SHP77 (cell line): ENCODE measurements at regions not wholly inside any gene's neighbourhood (a gene's known extent, or its start where the extent isn't known, plus 50 kb on each side); places are given as distances from the start of the nearest gene placed in this dataset.
"Not testable (repeated sequence)": the region's sequence is repeated elsewhere in the genome, so short reads cannot be mapped to it uniquely, and the experiment has no call there.

Experiments used
- DNase-seq, 2 experiments: peaks; one replicate each; lab custom pipeline; 2025; lab: John Stamatoyannopoulos, UW

DNA sequence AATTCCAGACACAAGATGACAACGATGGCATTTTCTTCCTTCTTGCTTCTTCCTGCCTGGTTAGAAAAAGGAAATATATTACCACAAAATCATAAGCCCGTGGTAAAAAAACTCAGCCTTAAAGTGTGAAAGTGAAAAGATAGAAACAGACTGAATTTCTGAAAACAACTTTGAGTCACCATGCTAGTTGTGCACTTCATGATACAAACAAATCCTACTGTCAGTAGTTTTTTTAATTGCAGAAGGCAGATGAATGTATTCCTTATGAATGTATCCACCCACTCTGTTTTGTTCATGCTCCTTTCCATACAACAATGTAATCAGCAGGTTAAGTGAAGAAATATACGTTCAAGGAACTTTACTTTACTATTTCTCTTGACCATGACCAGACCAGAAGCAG lies 1144.7 kb downstream of the OTOL1 start:
- no peak for DNase-seq

DNA sequence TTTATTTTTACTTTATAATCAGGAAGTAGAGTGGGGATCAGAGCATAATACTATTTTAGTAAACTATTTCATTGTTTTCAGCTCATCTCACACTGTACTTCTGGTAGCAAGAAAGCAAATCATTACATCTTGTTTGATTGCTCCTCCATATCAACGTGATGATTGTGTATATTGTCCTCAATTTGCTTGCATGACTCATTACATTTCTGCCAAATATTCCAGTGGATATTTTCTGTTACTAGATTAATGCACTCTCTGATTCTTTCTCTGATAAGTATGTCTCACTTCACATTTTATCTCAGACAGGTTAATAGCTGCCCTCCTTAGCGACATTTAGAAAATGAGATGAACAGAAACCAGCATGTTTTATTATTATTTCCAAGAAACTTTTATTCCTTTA lies 1145.3 kb downstream of the OTOL1 start:
- DNase-seq: no peak

DNA sequence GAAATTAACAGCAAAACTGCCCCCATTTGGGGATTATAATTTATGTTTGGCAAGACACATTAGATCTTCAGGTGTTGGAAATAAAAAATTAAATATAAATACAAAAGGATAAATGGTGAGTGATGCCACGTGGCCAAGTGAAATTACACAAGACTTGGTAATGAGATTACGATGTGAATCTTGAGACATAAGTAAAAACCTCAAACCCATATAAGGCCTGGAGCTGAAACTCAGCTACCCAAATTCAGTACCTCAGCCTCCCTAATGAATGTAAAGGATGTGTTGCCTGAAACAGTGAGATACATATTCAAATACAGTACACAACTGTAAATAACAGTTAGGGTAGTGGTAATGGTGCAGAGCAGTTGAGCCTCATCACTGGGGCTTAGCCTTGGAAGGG lies 1146.6 kb downstream of the OTOL1 start:
- DNase-seq: no peak

DNA sequence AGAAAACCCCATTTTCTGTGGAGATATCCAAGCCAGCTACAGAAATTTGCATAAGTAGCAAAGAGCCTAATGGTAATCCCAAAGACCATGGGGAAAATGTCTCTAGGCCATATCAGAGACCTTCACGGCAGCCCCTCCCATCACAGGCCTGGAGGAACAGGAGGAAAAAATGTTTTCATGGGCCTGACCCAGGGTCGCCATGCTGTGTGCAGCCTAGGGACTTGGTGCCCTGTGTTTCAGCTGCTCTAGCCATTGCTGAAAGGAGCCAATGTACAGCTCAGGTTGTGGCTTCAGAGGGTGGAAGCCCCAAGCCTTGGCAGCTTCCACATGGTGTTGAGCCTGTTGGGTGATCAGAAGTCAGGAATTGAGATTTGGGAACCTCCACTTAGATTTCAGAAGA lies 1150.7 kb downstream of the OTOL1 start:
- DNase-seq: no peak

DNA sequence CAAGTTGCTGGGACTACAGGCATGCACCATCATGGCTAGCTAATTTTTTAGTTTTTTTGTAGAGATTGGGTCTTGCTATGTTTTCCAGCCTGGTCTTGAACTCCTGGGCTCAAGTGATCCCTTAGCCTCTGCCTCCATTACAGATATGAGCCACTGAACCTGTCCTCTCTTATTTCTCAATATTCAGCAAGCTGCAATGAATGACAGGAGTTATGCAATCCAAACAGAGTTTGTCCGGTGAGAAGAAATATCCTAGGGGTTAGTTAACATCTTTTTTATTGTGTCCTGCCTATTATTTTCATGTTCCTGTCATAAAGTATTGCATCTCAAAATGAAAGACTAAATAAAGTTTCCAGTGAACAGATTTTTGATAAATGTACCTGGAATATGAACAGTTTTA lies 1161.4 kb downstream of the OTOL1 start:
- no peak for DNase-seq

DNA sequence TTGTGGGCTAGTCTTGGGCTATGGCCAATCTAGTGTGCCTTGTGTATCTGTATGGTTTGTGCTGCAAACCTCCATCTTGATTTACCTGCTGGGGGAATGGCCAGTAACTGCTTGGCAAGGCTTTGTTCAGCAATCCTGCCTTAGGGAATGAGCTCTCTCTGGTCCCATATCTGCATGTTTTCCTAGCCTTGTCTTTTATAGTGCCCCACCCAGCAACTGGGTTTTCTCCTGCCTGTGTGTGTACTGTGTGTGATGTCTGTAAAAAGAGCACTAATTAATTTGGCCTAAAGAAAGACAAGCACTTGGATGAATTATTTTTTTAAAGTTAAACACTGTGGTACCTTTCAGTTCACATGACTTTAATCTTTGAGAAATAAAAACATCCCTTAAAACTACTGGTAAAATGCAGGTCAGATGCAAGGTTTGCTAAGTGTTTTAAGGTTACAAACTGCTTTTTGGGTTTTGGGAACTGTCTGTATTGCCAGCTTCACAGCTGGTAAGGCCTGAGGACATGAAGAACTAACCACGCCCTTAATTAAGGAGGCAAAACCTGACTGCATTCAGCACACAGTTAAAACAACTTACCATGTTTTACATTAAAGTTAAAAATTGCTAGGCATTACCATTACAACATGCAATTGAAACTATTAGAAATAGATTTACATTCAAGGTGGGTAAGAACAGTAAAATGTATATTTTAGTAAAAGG lies 1169.2 kb downstream of the OTOL1 start:
- DNase-seq: no peak

DNA sequence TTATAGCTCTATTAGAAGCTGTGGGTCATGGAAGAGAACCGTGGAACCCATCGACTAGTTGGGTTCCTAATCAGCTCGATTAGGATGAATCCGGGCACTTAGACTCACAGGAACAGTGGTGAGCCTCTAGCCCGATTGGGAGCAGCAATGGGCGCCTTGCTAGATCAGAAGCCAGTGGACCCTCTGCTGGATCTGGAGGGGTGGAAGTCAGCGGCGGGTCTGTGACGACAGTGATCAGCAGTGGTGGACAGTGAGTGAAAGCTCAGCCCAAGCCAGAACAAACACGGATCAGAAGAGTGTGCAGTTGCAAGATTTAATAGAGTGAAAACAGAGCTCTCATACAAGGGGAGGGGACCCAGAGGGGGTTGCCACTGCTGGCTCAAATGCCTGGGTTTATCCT lies 1170.2 kb downstream of the OTOL1 start:
- DNase-seq: no peak

DNA sequence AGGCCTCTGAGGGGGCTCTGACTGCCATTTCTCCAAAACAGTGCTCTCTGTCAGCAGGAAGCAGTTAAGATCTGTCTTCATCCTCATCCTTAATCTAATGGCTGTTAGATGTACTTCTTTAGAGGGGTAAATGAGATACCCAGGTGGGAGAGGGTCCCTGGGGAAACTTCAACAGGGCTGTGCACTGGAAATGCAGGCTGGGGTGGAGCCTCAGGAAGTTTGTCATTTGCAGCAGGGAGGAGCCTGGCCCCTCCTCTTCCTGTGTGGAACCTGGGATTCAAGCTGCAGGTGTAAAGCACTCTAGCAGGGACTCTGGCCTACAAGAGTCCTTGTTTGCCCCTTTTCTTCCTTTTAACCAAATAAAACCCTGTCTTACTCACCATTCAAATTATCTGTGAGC lies 1173.6 kb downstream of the OTOL1 start:
- DNase-seq: no peak

DNA sequence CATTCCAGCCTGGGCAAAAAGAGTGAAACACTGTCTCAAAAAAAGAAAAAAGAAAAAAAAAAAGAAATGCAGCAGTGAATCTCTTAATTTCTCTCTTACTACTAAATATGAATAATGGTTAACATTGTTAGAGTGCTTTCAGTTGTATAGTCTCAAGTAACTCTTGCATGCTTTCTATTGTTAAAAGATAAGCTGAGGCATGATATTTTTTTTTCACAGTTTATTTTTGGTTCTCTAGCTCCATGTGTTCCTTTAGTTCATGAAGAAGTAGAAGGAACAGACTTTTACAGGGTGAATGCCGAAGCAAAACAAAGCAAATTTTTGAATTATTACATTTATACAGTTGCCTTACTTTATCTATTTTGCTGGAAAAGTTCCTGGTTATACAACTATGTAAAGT lies 1180.9 kb downstream of the OTOL1 start:
- no peak for DNase-seq

DNA sequence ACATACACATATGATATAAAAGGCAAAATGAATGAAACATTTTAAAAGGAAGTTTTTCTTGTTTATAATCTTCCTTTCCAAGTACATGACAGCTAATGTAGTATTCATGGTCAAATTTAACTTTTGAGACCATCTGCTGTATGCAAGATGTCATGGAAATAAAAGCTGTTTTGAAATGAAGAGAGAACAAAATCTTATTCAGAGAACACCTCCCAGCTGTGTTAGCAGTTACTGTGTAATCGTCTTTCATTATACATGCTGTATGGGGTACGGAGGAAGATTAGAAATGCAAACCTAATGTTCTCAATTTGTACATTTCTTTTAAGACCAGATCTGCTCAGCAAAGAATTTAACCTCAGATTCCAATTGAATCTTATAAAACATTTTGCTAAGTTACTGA lies 1182.3 kb downstream of the OTOL1 start:
- no peak for DNase-seq

DNA sequence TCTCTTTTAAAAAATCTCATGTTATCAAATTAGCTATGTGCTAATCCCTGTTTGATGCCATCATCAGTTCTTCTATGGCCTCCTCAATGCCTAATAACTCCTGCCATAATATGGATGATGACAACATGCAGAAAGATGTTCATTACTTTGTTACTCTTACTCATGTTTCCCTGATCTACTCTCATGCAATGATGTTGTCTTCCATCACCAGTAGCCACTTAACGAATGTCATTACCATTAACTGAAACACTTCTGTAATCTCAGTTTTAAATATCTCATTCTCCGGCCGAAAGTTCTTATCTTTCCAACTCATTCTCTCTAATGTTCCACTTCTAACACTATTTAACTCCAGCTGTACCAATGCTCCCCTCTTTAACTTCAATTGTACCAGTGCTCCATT lies 1187.7 kb downstream of the OTOL1 start:
- DNase-seq: no peak

DNA sequence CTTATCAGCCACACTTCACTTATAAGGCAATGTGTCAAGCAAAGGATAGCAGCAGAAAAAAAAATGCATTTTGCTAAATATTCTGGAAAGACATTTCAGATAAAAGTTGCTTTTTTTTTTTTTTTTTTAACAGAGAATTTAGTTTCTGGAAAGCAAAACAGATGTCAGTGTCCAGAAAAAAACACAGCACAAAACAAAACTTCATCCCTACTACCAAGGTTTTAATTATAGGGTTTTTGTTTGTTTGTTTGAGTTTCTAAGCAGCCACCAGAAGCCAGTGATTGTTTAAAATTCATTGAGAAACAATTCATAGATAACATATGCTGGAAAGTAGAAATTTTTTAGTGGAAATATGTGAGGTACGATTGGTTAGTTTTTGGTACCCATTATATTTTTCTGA lies 1202.7 kb downstream of the OTOL1 start:
- no peak for DNase-seq

DNA sequence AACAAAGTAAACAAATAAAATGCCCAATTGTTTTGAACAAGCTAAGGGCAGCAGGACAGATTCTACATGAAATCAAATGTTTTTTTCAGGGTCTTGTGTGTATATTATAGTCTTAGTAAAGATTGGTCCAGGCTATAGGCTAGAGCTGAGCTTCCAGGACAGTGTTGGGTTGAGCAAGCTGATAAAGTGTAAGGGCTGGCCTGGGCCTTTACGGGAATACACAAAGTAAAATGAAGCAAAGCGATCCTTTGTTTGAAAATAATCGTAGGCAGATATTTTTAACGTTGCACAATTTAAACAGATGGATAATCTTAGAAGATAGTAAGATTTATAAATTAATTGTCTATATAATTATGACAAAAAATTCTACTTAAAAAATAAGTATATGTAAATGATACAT lies 1204.6 kb downstream of the OTOL1 start:
- no peak for DNase-seq

DNA sequence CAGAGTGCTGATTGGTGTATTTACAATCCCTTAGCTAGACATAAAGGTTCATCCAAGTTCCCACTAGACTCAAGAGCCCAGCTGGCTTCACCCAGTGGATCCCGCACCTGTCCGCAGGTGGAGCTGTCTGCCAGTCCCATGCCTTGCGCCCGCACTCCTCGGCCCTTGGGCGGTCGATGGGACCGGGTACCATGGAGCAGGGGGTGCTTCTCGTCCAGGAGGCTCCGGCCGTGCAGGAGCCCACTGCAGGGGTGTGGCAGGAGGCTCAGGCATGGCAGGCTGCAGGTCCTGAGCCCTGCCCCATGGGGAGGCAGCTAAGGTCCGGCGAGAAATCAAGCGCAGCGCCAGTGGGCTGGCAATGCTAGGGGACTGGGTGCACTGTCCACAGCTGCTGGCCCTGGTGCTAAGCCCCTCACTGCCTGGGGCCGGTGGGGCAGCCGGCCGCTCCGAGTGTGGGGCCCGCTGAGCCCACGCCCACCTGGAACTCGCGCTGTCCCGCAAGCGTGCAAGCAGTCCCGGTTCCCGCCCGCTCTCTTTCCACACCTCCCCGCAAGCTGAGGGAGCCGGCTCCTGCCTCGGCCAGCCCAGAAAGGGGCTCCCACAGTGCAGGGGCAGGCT lies 1206.3 kb downstream of the OTOL1 start:
- no peak for DNase-seq

DNA sequence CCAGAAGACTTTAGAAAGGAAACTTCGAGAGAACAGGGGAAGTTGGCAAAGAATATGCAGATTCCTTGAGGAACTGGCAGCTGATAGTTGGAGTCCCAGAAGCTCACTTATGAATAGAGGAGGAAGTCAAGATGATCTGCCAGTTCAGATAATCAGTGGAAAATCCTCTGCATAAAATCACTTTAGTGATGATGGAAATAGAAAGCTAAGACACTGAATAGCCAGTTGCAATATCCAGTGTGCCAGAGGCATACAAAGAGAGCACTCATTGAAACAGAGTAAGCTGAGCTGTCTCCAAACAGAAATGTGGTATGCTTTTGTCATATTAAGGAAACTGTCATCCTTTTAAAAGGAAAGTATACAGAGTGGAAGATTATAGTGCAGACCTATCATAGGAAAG lies 1207.6 kb downstream of the OTOL1 start:
- no peak for DNase-seq

DNA sequence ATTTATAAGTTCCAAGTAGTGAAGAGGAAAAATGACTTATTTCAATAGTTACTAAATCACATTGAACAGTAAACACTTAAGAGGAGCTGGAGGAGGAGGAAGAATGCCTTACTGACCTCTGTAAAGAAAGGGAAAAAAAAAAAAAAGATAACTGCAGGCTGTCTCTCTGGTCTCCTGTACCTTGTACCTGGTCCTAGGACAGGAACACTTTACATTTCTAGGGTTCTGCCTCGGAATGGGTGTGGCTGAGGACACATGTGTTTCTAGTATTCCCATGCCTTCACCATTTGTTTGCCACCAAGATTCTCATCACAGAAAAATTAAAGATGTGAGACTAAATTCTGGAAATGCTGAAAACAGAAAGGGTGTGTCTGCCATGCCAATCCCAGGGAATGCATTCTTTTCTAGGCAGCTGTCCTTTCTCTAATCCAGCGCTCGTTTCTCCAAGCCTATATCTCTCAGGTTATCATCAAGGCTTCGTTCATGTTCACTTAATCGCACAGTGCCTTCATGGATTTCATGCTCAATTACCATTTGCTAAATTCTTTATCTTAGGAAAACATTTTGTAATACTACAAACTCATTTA lies 1208.3 kb downstream of the OTOL1 start:
- DNase-seq: no peak

DNA sequence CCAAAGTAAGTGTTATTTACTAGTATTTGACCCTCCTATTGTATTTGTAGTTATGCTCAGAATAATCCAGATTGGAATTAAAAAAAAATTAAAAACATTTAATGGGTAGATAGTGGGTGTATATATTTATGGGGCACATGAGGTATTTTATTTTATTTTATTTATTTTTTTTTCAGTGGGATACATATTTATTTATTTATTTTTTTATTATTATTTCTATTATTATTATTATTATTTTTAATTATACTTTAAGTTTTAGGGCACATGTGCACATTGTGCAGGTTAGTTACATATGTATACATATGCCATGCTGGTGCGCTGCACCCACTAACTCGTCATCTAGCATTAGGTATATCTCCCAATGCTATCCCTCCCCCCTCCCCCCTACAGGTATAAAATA lies 1211.8 kb downstream of the OTOL1 start:
- DNase-seq: not testable (repeated sequence)

DNA sequence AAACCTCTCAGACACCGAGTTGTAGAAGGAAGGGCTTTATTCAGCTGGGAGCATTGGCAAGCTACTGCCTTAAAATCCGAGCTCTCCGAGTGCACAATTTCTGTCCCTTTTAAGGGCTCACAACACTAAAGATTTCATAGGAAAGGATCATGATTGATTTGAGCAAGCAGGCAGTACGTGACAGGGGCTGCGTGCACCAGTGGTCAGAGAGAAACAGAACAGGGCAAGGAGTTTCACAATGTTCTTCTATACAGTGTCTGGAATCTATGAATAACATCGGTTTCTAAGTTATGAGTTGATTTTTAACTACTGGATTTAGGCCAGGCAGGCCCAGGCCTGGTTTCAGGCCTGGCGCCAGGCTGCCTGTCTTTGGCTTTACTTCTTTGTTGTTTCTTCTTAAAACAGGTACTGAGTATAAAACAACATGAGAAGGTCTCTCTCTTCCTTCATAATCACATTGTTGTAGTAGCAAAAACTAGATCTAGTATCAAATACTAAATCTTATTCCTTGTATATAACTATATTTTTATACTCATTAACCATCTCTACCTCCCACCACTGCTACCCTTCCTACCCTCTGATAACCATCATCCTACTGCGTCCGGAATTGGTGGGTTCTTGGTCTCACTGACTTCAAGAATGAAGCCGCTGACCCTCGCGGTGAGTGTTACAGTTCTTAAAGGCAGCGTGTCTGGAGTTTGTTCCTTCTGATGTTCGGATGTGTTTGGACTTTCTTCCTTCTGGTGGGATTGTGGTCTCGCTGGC lies 1212.5 kb downstream of the OTOL1 start:
- not testable (repeated sequence) for DNase-seq

DNA sequence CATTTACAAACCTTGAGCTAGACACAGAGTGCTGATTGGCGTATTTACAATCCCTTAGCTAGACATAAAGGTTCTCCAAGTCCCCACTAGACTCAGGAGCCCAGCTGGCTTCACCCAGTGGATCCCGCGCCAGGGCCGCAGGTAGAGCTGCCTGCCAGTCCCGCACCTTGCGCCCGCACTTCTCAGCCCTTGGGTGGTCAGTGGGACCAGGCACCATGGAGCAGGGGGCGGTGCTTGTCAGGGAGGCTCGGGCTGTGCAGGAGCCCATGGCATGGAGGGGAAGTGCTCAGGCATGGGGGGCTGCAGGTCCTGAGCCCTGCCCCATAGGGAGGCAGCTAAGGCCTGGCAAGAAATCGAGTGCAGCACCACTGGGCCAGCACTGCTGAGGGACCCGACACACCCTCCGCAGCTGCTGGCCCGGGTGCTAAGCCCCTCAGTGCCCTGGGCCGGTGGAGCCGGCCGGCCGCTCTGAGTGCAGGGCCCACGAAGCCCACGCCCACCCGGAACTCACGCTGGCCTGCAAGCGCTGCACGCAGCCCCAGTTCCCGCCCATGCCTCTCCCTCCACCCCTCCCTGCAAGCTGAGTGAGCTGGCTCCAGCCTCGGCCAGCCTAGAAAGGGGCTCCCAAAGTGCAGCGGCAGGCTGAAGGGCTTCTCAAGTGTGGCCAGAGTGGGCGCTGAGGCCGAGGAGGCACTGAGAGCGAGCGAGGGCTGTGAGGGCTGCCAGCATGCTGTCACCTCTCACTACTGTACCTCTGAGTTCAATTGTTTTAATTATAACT lies 1213.9 kb downstream of the OTOL1 start:
- DNase-seq: no peak

DNA sequence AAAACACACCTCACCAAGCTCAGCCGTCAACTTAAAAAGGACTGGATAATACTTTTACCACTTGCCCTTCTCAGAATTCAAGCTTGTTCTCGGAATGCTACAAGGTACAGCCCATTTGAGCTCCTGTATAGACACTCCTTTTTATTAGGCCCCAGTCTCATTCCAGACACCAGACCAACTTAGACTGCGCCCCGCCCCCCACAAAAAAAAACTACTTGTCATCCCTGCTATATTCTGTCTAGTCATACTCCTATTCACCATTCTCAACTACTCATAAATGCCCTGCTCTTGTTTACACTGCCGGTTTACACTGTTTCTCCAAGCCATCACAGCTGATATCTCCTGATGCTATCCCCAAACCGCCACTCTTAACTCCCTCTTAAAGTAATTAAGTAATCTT lies 1220.5 kb downstream of the OTOL1 start:
- not testable (repeated sequence) for DNase-seq

DNA sequence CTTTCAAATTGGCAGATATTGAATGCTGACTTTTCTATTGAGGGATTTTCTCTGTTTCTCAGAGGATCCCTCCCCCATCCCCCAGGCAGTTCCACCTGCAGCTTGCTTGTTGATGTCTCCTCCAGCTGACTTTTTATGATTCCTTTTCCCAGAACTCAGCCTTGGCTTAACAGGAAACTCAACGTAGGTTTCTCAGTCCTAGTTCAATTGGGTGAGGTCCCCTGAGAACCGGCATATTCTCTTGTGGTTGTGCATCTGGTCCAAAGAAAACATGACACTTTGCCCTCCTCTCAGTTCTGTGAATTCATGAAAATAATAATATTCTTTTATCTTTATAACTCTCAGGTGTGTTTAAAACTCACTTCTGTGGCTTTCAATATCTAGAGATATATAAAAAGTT lies 1222.1 kb downstream of the OTOL1 start:
- DNase-seq: no peak

DNA sequence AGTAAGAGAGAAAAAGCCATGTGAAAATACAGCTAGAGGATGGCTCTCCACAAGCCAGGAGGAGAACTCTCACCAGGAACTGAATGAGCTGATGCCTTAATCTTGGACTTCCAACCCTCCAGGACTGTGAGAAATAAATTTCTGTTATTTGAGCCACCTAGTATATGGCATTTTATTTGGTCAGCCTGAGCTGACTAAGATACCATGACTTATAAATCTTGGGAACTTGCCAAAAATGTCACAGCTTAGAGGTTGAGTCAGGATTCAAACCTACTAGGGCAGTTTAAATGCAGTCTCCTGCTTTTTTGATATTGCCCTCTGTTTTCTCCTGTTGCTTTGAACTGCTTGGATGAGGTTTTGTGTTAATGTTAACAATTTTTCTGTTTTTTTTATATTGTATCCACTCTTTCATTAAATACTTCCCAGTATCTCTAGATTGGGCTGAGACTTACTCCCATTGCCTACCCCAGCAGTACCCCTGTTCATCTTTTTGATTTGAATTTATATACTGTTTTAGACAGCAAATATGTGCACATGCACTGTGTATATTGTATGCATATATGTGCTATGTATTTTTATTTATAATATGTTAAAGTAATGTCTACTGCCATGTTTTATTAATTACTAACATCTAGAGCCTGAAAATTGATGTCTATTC lies 1223.2 kb downstream of the OTOL1 start:
- DNase-seq: no peak
